Cardiac muscle cell (in vitro differentiated cells and primary cell): ENCODE measurements at regions not wholly inside any gene's neighbourhood (a gene's known extent, or its start where the extent isn't known, plus 50 kb on each side); places are given as distances from the start of the nearest gene placed in this dataset.

ENCODE experiments used
- DNase-seq, 2 donors: peaks; one replicate each; pipeline versions ENCODE4 v3.0.0 to v3.0.0-alpha.2; 2010 to 2017; ENCODE audit warnings: low read depth in 1 of 2, low spot score in 1 of 2
- H3K27ac ChIP-seq: fragments of 200-600 bp; sonication (generic); 2 replicates; pipeline ENCODE4 v1.5.1; 2016
- H3K27me3 ChIP-seq: fragments of 200-600 bp; sonication (generic); 2 replicates; pipeline ENCODE4 v1.6.0; 2016; ENCODE audit warnings: control low read depth
- H3K36me3 ChIP-seq: fragments of 200-600 bp; sonication (generic); 2 replicates; pipeline ENCODE4 v1.5.1; 2016; ENCODE audit warnings: control low read depth
- H3K4me1 ChIP-seq: fragments of 200-600 bp; sonication (generic); 2 replicates; pipeline ENCODE4 v1.8.1; 2017; ENCODE audit warnings: low read depth, mild to moderate bottlenecking, mixed run types
- H3K4me3 ChIP-seq: fragments of 200-600 bp; sonication (generic); 2 replicates; pipeline ENCODE4 v1.5.1; 2016; ENCODE audit warnings: mild to moderate bottlenecking
- H3K9me3 ChIP-seq: fragments of 200-600 bp; sonication (generic); 2 replicates; pipeline ENCODE4 v1.5.1; 2017; ENCODE audit warnings: low read depth, mild to moderate bottlenecking, control low read depth
- CTCF ChIP-seq: IDR thresholded peaks from 2 replicates; pipeline ENCODE4 v1.5.1; 2012; ENCODE audit warnings: low read depth, mild to moderate bottlenecking, low read length

- H3K36me3 ChIP-seq: no peaks in the 10 kb centered on the region
- H3K27ac ChIP-seq: no peak overlapping the region
- no peaks in the 10 kb centered on the region for H3K9me3 ChIP-seq
- DNase-seq: no peak
- no peak for TF ChIP-seq CTCF
- no peaks in the 10 kb centered on the region for H3K27me3 ChIP-seq
- H3K4me1 ChIP-seq: no peaks in the 10 kb centered on the region
- no peak overlapping the region for H3K4me3 ChIP-seq
Observed at GRCh38 chr21:32062591-32063227, 189.9 kb downstream of the HUNK start.

- H3K27ac ChIP-seq: no peak overlapping the region
- no peak for DNase-seq
- no peaks in the 10 kb centered on the region for H3K9me3 ChIP-seq
- no peaks in the 10 kb centered on the region for H3K36me3 ChIP-seq
- no peaks in the 10 kb centered on the region for H3K27me3 ChIP-seq
- no peak overlapping the region for H3K4me3 ChIP-seq
- H3K4me1 ChIP-seq: no peaks in the 10 kb centered on the region
- TF ChIP-seq CTCF: no peak
Observed at GRCh38 chr21:32061729-32062128, 188.9 kb downstream of the HUNK start.

GRCh38 chr21:32056791-32057190, 184.0 kb downstream of the HUNK start:
- H3K9me3 ChIP-seq: no peaks in the 10 kb centered on the region
- no peak overlapping the region for H3K27ac ChIP-seq
- H3K36me3 ChIP-seq: no peaks in the 10 kb centered on the region
- H3K4me1 ChIP-seq: no peaks in the 10 kb centered on the region
- no peak overlapping the region for H3K4me3 ChIP-seq
- no peak for DNase-seq
- no peaks in the 10 kb centered on the region for H3K27me3 ChIP-seq
- TF ChIP-seq CTCF: no peak

GRCh38 chr21:32055305-32055704, 182.5 kb downstream of the HUNK start:
- no peak overlapping the region for H3K27ac ChIP-seq
- no peaks in the 10 kb centered on the region for H3K36me3 ChIP-seq
- H3K4me1 ChIP-seq: peaks cover 5% of the 10 kb centered on the region
- no peaks in the 10 kb centered on the region for H3K9me3 ChIP-seq
- no peak for TF ChIP-seq CTCF
- H3K4me3 ChIP-seq: no peak overlapping the region
- no peak for DNase-seq
- H3K27me3 ChIP-seq: no peaks in the 10 kb centered on the region
